HCT116 (cell line): ENCODE measurements at regions not wholly inside any gene's neighbourhood (a gene's known extent, or its start where the extent isn't known, plus 50 kb on each side); places are given as distances from the start of the nearest gene placed in this dataset.
A peak's percentile ranks its signal among the peaks of the same experiment; 100 is the strongest.

ENCODE experiments used
- ATAC-seq: fragments of 200-7000 bp; cut with Tn5 transposase; 2 replicates; pipeline ENCODE4 v1.9.1; 2020; ENCODE audit warnings: mild to moderate bottlenecking, moderate library complexity
- BruUV-seq: library from RNA; stranded (reverse); fragments of 400-500 nt; replicated peaks from 2 replicates; lab custom pipeline; 2021; lab: Mats Ljungman, UMichigan
- CTCF ChIA-PET: fragments of 300-600 bp; sonication (Branson Sonifier 250); formaldehyde crosslinking; loops from one replicate; lab custom pipeline; 2021; ENCODE audit warnings: antibody characterized with exemption; lab: Charles Lee
- POLR2A ChIA-PET: fragments of 300-600, 350-600 bp; sonication (Branson Sonifier 250); formaldehyde crosslinking; loops from one replicate; lab custom pipeline; 2021; ENCODE audit warnings: antibody characterized with exemption; lab: Charles Lee
- RAD21 ChIA-PET, 2 experiments: fragments of 300-600 bp; sonication (Branson Sonifier 250); formaldehyde crosslinking; loops; one replicate each; lab custom pipeline; 2023; ENCODE audit warnings: low total read pairs in 2 of 2; ENCODE audit not compliant: uncharacterized antibody in 2 of 2, unreplicated experiment in 2 of 2, low non-redundant PET in 1 of 2; lab: Charles Lee
- DNase-seq: peaks from one replicate; pipeline ENCODE4 v3.0.0-alpha.2; 2010; ENCODE audit warnings: low read depth, low spot score
- H2AFZ ChIP-seq: fragments of 200-600 bp; shearing (Covaris generic), sonication (generic); 2 replicates; pipeline ENCODE4 v1.6.1; 2017; ENCODE audit warnings: low read depth, mixed run types, mixed read lengths, antibody characterized with exemption, low read length; ENCODE audit not compliant: poor library complexity, severe bottlenecking
- H3K27ac ChIP-seq: 2 replicates; pipeline ENCODE4 v1.5.1; 2012; ENCODE audit warnings: low read depth, low read length
- H3K27me3 ChIP-seq: fragments of 200-600 bp; sonication (generic); 2 replicates; pipeline ENCODE4 v1.6.1; 2016; ENCODE audit warnings: mixed run types, low read length, mixed read lengths; ENCODE audit not compliant: insufficient read depth
- H3K36me3 ChIP-seq, 2 experiments: fragments of 200-500 bp in 1 of 2; fragments of 200-600 bp in 1 of 2; sonication (Bioruptor generic) in 1 of 2; sonication (generic) in 1 of 2; 2 replicates each; pipeline versions ENCODE4 v1.5.1 to v1.6.1; 2014 to 2016; ENCODE audit warnings: low read length in 2 of 2, inconsistent platforms in 1 of 2, mixed read lengths in 1 of 2, mixed run types in 1 of 2; ENCODE audit not compliant: insufficient read depth in 2 of 2, control insufficient read depth in 1 of 2
- H3K4me1 ChIP-seq, 2 experiments: fragments of 200-600 bp in 1 of 2; sonication (generic) in 1 of 2; 2 replicates each; pipeline versions ENCODE4 v1.5.1 to v1.6.1; 2012 to 2017; ENCODE audit warnings: low read length in 2 of 2, inconsistent platforms in 1 of 2, mild to moderate bottlenecking in 1 of 2, mixed read lengths in 1 of 2, mixed run types in 1 of 2, moderate library complexity in 1 of 2; ENCODE audit not compliant: insufficient read depth in 2 of 2, control insufficient read depth in 1 of 2
- H3K4me2 ChIP-seq: fragments of 200-600 bp; sonication (generic); 2 replicates; pipeline ENCODE4 v1.6.1; 2017; ENCODE audit warnings: mixed run types, low read length, mixed read lengths
- H3K4me3 ChIP-seq, 2 experiments: fragments of 200-600 bp in 1 of 2; sonication (generic) in 1 of 2; replicated peaks in 1 of 2; 2 replicates each; pipeline ENCODE4 v1.5.1; 2011 to 2016; ENCODE audit warnings: low read length in 2 of 2, control low read depth in 1 of 2, low read depth in 1 of 2, mild to moderate bottlenecking in 1 of 2, mixed read lengths in 1 of 2, mixed run types in 1 of 2
- H3K79me2 ChIP-seq: fragments of 200-600 bp; sonication (generic); 2 replicates; pipeline ENCODE4 v1.6.1; 2017; ENCODE audit warnings: mild to moderate bottlenecking, mixed run types, low read length, moderate library complexity, mixed read lengths; ENCODE audit not compliant: insufficient read depth
- H3K9ac ChIP-seq: fragments of 200-600 bp; sonication (generic); 2 replicates; pipeline ENCODE4 v1.6.1; 2016; ENCODE audit warnings: low read length, mixed read lengths
- H3K9me2 ChIP-seq: fragments of 200-600 bp; sonication (generic), shearing (Covaris generic); 2 replicates; pipeline ENCODE4 v1.6.1; 2017; ENCODE audit warnings: mixed run types, mild to moderate bottlenecking, moderate library complexity; ENCODE audit not compliant: insufficient read depth
- H3K9me3 ChIP-seq, 2 experiments: fragments of 200-500 bp in 1 of 2; fragments of 200-600 bp in 1 of 2; sonication (Bioruptor generic) in 1 of 2; sonication (generic) in 1 of 2; 2 replicates each; pipeline ENCODE4 v1.6.1; 2014 to 2017; ENCODE audit warnings: low read length in 2 of 2, mixed read lengths in 2 of 2, inconsistent platforms in 1 of 2, low read depth in 1 of 2, mild to moderate bottlenecking in 1 of 2, mixed run types in 1 of 2, moderate library complexity in 1 of 2; ENCODE audit not compliant: control insufficient read depth in 1 of 2, insufficient read depth in 1 of 2
- H4K20me1 ChIP-seq: fragments of 200-600 bp; sonication (generic), shearing (Covaris generic); 2 replicates; pipeline ENCODE4 v1.6.1; 2017; ENCODE audit warnings: mixed run types, mild to moderate bottlenecking, moderate library complexity; ENCODE audit not compliant: insufficient read depth
- CBX3 ChIP-seq: IDR thresholded peaks from 2 replicates; pipeline ENCODE4 v1.6.1; 2012; ENCODE audit warnings: low read depth
- ELF1 ChIP-seq: IDR thresholded peaks from 2 replicates; pipeline ENCODE4 v1.6.1; 2012; ENCODE audit warnings: low read depth, borderline replicate concordance
- FOSL1 ChIP-seq: IDR thresholded peaks from 2 replicates; pipeline ENCODE4 v1.6.1; 2012; ENCODE audit warnings: low read depth
- JUND ChIP-seq: IDR thresholded peaks from 2 replicates; pipeline ENCODE4 v1.6.1; 2012
- POLR2A ChIP-seq: IDR thresholded peaks from 2 replicates; pipeline ENCODE4 v1.7.0; 2011; ENCODE audit warnings: borderline replicate concordance; ENCODE audit not compliant: insufficient read depth, insufficient read length; ENCODE audit errors: extremely low read depth
- POLR2AphosphoS5 ChIP-seq: IDR thresholded peaks from 2 replicates; pipeline ENCODE4 v1.6.1; 2011; ENCODE audit warnings: mild to moderate bottlenecking, low read depth, low read length, moderate library complexity
- SRF ChIP-seq: IDR thresholded peaks from 2 replicates; pipeline ENCODE4 v1.6.1; 2012; ENCODE audit warnings: low read depth
- TCF7L2 ChIP-seq: IDR thresholded peaks from 2 replicates; pipeline ENCODE4 v1.7.0; 2011; ENCODE audit warnings: borderline replicate concordance, inconsistent platforms; ENCODE audit not compliant: insufficient read depth, insufficient read length; ENCODE audit errors: extremely low read depth
- ZFX ChIP-seq: fragments of 450-650 bp; IDR thresholded peaks from 2 replicates; pipeline ENCODE4 v1.6.1; 2017
- intact Hi-C: fragments of 100-400 bp; cut with micrococcal nuclease; formaldehyde crosslinking; loops from 2 replicates; pipeline ENCODE4 v1.10.0; 2022
- TF ChIP-seq, protein P1 (sequence below): IDR thresholded peaks from 2 replicates; pipeline ENCODE4 v1.6.1; 2012
- TF ChIP-seq, protein P2 (sequence below): IDR thresholded peaks from 2 replicates; pipeline ENCODE4 v1.6.1; 2012
- TF ChIP-seq, protein P3 (sequence below): IDR thresholded peaks from 2 replicates; pipeline ENCODE4 v1.6.1; 2012; ENCODE audit warnings: low read depth

DNA sequence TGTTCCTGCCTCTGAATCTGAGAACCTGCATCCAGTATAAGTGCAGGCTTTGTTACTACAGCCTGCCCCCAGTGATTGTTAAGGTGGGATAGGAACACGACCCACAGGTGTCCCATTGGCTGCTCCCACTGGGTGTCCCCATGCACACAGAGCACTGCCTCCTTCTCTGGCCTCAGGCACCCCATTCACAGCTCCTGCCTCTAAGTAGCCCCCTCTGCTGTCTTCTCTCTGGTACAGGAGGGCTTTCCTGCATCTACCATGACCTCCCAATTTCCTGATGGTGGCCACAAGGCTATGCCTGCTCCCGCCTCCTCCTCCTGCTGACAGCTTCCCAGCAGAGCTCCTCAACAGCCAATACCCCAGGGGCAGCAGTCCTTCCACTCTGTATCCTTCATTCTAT is 238.6 kb upstream of the TMC3 start:
- ATAC-seq, result peak; percentile 34
- CTCF ChIA-PET, result no interaction called here
- no peak overlapping the region for H3K27ac ChIP-seq
- no peaks in the 10 kb centered on the region for H3K79me2 ChIP-seq
- DNase-seq, result no peak
- no peak overlapping the region for H2AFZ ChIP-seq
- BruUV-seq, result no TSS peak
- no peaks in the 10 kb centered on the region for H3K9me2 ChIP-seq
- no peak overlapping the region for H3K9ac ChIP-seq
- no peak overlapping the region for H3K4me2 ChIP-seq
- no peaks in the 10 kb centered on the region for H4K20me1 ChIP-seq
- H3K27me3 ChIP-seq, result peaks cover 29% of the 10 kb centered on the region; the same call in 1 of the 2 replicates
- no peaks in the 10 kb centered on the region for H3K9me3 ChIP-seq
- POLR2A ChIA-PET, result interaction anchor here (0.6 kb wide), 1 partner anchor 21 kb away, joined by 3 read pairs; no protein-coding TSS in a partner anchor
- no peaks in the 10 kb centered on the region for H3K36me3 ChIP-seq
- intact Hi-C loops, result no loop called here
- no peaks in the 10 kb centered on the region for H3K4me1 ChIP-seq
- RAD21 ChIA-PET, result no interaction called here
- TF ChIP-seq FOSL1 (no peak), ELF1 (no peak), ZFX (no peak), TCF7L2 (no peak), POLR2A (no peak), SRF (no peak), JUND (no peak), POLR2AphosphoS5 (no peak), CBX3 (no peak)
- TF ChIP-seq, protein P1, sequence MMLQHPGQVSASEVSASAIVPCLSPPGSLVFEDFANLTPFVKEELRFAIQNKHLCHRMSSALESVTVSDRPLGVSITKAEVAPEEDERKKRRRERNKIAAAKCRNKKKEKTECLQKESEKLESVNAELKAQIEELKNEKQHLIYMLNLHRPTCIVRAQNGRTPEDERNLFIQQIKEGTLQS, result no peak
- TF ChIP-seq, protein P2, sequence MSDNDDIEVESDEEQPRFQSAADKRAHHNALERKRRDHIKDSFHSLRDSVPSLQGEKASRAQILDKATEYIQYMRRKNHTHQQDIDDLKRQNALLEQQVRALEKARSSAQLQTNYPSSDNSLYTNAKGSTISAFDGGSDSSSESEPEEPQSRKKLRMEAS, result no peak
- TF ChIP-seq, protein P3, sequence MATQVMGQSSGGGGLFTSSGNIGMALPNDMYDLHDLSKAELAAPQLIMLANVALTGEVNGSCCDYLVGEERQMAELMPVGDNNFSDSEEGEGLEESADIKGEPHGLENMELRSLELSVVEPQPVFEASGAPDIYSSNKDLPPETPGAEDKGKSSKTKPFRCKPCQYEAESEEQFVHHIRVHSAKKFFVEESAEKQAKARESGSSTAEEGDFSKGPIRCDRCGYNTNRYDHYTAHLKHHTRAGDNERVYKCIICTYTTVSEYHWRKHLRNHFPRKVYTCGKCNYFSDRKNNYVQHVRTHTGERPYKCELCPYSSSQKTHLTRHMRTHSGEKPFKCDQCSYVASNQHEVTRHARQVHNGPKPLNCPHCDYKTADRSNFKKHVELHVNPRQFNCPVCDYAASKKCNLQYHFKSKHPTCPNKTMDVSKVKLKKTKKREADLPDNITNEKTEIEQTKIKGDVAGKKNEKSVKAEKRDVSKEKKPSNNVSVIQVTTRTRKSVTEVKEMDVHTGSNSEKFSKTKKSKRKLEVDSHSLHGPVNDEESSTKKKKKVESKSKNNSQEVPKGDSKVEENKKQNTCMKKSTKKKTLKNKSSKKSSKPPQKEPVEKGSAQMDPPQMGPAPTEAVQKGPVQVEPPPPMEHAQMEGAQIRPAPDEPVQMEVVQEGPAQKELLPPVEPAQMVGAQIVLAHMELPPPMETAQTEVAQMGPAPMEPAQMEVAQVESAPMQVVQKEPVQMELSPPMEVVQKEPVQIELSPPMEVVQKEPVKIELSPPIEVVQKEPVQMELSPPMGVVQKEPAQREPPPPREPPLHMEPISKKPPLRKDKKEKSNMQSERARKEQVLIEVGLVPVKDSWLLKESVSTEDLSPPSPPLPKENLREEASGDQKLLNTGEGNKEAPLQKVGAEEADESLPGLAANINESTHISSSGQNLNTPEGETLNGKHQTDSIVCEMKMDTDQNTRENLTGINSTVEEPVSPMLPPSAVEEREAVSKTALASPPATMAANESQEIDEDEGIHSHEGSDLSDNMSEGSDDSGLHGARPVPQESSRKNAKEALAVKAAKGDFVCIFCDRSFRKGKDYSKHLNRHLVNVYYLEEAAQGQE, result no peak
- H3K4me3 ChIP-seq, result no peak overlapping the region
